ENCODE measurements at regions not wholly inside any gene's neighbourhood (a gene's known extent, or its start where the extent isn't known, plus 50 kb on each side); places are given as distances from the start of the nearest gene placed in this dataset.

- H3K36me3 ChIP-seq, result no peaks in the 10 kb centered on the region
- no peak for ATAC-seq
- intact Hi-C loops (cut with DNase I), result no loop called here
- H3K27ac ChIP-seq, result no peak overlapping the region
- no peaks in the 10 kb centered on the region for H3K27me3 ChIP-seq
- no peaks in the 10 kb centered on the region for H3K4me1 ChIP-seq
- no peak overlapping the region for H3K4me3 ChIP-seq
- DNase-seq, result no peak
- no peaks in the 10 kb centered on the region for H3K9me3 ChIP-seq
- TF ChIP-seq CTCF (IDR thresholded peaks at IDR 0.05) (no peak), POLR2A (IDR thresholded peaks at IDR 0.05) (no peak)
Observed at GRCh38 chr5:91954136-91954535, 571.0 kb upstream of the ARRDC3 start.

GRCh38 chr5:91950328-91950727, 567.2 kb upstream of the ARRDC3 start:
- ATAC-seq (no peak), DNase-seq (no peak)
- 34% methylated on average over 2 of the region's 2 CpGs for WGBS (ENCODE audit: insufficient coverage, low coverage, low lambda C conversion rate, missing lambda C conversion rate)
- intact Hi-C loops (cut with DNase I), result no loop called here
- Histone ChIP-seq H3K27ac (no peak overlapping the region), H3K9me3 (no peaks in the 10 kb centered on the region), H3K4me1 (no peaks in the 10 kb centered on the region), H3K4me3 (no peak overlapping the region), H3K27me3 (no peaks in the 10 kb centered on the region), H3K36me3 (no peaks in the 10 kb centered on the region)
- TF ChIP-seq CTCF (IDR thresholded peaks at IDR 0.05), result no peak
- no peak for TF ChIP-seq POLR2A (IDR thresholded peaks at IDR 0.05)

- TF ChIP-seq POLR2A (IDR thresholded peaks at IDR 0.05) (no peak), CTCF (IDR thresholded peaks at IDR 0.05) (no peak)
- no peaks in the 10 kb centered on the region for H3K9me3 ChIP-seq
- WGBS (ENCODE audit: insufficient coverage, low coverage, low lambda C conversion rate, missing lambda C conversion rate), result 33% methylated on average over 4 of the region's 4 CpGs
- no peak overlapping the region for H3K4me3 ChIP-seq
- no peaks in the 10 kb centered on the region for H3K36me3 ChIP-seq
- intact Hi-C loops (cut with DNase I), result no loop called here
- H3K27me3 ChIP-seq, result no peaks in the 10 kb centered on the region
- H3K27ac ChIP-seq, result no peak overlapping the region
- no peak for DNase-seq
- no peak for ATAC-seq
- H3K4me1 ChIP-seq, result no peaks in the 10 kb centered on the region
Observed at GRCh38 chr5:91946870-91947269, 563.8 kb upstream of the ARRDC3 start.

GRCh38 chr5:91941588-91941987, 558.5 kb upstream of the ARRDC3 start:
- no peak for TF ChIP-seq POLR2A (IDR thresholded peaks at IDR 0.05)
- TF ChIP-seq CTCF (IDR thresholded peaks at IDR 0.05), result no peak
- 19% methylated on average over 1 of the region's 1 CpG for WGBS (ENCODE audit: insufficient coverage, low coverage, low lambda C conversion rate, missing lambda C conversion rate)
- DNase-seq (no peak), ATAC-seq (no peak)
- no peak overlapping the region for H3K27ac ChIP-seq
- H3K27me3 ChIP-seq, result no peaks in the 10 kb centered on the region
- no peaks in the 10 kb centered on the region for H3K9me3 ChIP-seq
- no peaks in the 10 kb centered on the region for H3K36me3 ChIP-seq
- H3K4me3 ChIP-seq, result no peak overlapping the region
- intact Hi-C loops (cut with DNase I), result no loop called here
- no peaks in the 10 kb centered on the region for H3K4me1 ChIP-seq

GRCh38 chr5:91938441-91938840, 555.3 kb upstream of the ARRDC3 start:
- H3K4me1 ChIP-seq, result no peaks in the 10 kb centered on the region
- TF ChIP-seq POLR2A (IDR thresholded peaks at IDR 0.05) (no peak), CTCF (IDR thresholded peaks at IDR 0.05) (no peak)

More at GRCh38 chr5:91938441-91938840, 555.3 kb upstream of the ARRDC3 start:
- Histone ChIP-seq H3K9me3 (no peaks in the 10 kb centered on the region), H3K27ac (no peak overlapping the region), H3K27me3 (no peaks in the 10 kb centered on the region), H3K36me3 (no peaks in the 10 kb centered on the region), H3K4me3 (no peak overlapping the region)
- ATAC-seq (no peak), DNase-seq (no peak)
- intact Hi-C loops (cut with DNase I), result no loop called here
